Esophagus squamous epithelium (tissue), 5 donors: ENCODE measurements at regions not wholly inside any gene's neighbourhood (a gene's known extent, or its start where the extent isn't known, plus 50 kb on each side); places are given as distances from the start of the nearest gene placed in this dataset.

ENCODE experiments used
- DNase-seq: peaks from one replicate; lab custom pipeline; 2025; lab: John Stamatoyannopoulos, UW
- H3K27ac ChIP-seq, 4 donors: fragments of 200-600 bp; sonication (generic); one replicate each; pipeline ENCODE4 v1.5.1; 2016 to 2019; ENCODE audit warnings: mild to moderate bottlenecking in 1 of 4
- H3K27me3 ChIP-seq, 4 donors: fragments of 200-600 bp; sonication (generic); 1 replicate in 3 of 4; 2 replicates in 1 of 4; pipeline versions ENCODE4 v1.5.1 to v1.6.0; 2017 to 2021; ENCODE audit warnings: antibody characterized with exemption in 1 of 4
- H3K36me3 ChIP-seq, 3 donors: fragments of 200-600 bp; sonication (generic); one replicate each; pipeline ENCODE4 v1.5.1; 2016 to 2019
- H3K4me1 ChIP-seq, 3 donors: fragments of 200-600 bp; sonication (generic); one replicate each; pipeline ENCODE4 v1.5.1; 2017 to 2019
- H3K4me3 ChIP-seq, 4 donors: fragments of 200-600 bp; sonication (generic); 1 replicate in 3 of 4; 2 replicates in 1 of 4; pipeline ENCODE4 v1.5.1; 2016 to 2019; ENCODE audit warnings: mild to moderate bottlenecking in 2 of 4, moderate library complexity in 1 of 4
- H3K9me3 ChIP-seq, 3 donors: fragments of 200-600 bp; sonication (generic); one replicate each; pipeline ENCODE4 v1.5.1; 2016 to 2019
- POLR2A ChIP-seq, 4 donors: fragments of 450-650 bp; IDR thresholded peaks; one replicate each; pipeline ENCODE4 v1.6.1; 2017; ENCODE audit warnings: antibody characterized with exemption in 4 of 4, mild to moderate bottlenecking in 4 of 4, moderate library complexity in 3 of 4
- WGBS, 2 donors: methylation state at CpG; one replicate each; pipeline ENCODE4 v1.1.5; 2018; 5-methylcytosine and 5-hydroxymethylcytosine counted together
- intact Hi-C: fragments of 100-400 bp; cut with DNase I; formaldehyde crosslinking; loops from one replicate; pipeline ENCODE4 v1.15.0; 2022
- TF ChIP-seq, protein P1 (sequence below), 6 experiments: fragments of 450-650 bp in 4 of 6; fragments of 200-600 bp in 2 of 6; sonication (generic) in 2 of 6; IDR thresholded peaks; one replicate each; pipeline ENCODE4 v1.5.1; 2016 to 2019; ENCODE audit warnings: antibody characterized with exemption in 6 of 6, mild to moderate bottlenecking in 4 of 6, moderate library complexity in 4 of 6
- donor health status: DM: yes; HTN: yes; CAD: no.

DNA sequence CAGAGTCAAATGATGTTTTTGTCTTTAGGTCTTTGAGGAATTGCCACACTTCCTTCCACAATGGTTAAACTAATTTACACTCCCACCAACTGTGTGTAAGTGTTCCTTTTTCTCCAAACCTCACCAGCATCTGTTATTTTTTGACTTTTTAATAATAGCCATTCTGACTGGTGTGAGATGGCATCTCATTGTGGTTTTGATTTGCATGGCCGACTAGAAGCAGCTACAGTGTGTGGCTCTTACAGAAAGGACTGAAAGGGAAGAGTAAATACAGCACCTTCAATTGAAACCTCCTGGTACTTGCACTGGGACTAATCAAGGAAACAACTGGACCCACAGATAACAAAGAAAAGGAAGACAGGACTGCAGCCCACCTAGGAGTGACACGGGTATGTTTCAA lies 668.0 kb upstream of the RGS18 start:
- intact Hi-C loops = no loop called here
- Histone ChIP-seq H3K4me1 (no peaks in the 10 kb centered on the region), H3K36me3 (no peaks in the 10 kb centered on the region), H3K4me3 (no peak overlapping the region), H3K9me3 (no peaks in the 10 kb centered on the region), H3K27me3 (no peaks in the 10 kb centered on the region), H3K27ac (no peak overlapping the region)
- TF ChIP-seq, protein P1, sequence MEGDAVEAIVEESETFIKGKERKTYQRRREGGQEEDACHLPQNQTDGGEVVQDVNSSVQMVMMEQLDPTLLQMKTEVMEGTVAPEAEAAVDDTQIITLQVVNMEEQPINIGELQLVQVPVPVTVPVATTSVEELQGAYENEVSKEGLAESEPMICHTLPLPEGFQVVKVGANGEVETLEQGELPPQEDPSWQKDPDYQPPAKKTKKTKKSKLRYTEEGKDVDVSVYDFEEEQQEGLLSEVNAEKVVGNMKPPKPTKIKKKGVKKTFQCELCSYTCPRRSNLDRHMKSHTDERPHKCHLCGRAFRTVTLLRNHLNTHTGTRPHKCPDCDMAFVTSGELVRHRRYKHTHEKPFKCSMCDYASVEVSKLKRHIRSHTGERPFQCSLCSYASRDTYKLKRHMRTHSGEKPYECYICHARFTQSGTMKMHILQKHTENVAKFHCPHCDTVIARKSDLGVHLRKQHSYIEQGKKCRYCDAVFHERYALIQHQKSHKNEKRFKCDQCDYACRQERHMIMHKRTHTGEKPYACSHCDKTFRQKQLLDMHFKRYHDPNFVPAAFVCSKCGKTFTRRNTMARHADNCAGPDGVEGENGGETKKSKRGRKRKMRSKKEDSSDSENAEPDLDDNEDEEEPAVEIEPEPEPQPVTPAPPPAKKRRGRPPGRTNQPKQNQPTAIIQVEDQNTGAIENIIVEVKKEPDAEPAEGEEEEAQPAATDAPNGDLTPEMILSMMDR (IDR thresholded peaks at IDR 0.05) = no peak
- TF ChIP-seq POLR2A (IDR thresholded peaks at IDR 0.05) = no peak
- no peak for DNase-seq
- 36 to 58% methylated on average over 1 to 2 of the region's 2 CpGs for WGBS, 2 donors

DNA sequence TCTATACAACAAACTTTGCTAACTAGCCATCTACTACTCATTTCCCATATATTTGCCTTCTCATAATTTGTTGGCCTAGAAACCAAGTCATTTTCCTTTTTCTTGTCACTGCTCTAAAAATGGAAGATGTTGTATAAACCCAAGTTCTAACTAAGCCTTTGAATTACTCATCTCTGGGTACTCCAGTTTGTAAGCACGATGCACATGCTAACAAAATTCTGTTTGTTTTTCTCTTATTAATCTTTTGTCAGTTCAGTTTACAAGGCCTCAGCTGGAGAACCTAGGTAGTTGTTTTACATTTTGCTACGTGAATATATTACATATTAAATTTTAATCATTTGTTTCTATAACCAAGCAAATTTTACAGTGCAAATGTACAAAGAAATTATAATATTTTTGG lies 663.2 kb upstream of the RGS18 start:
- Histone ChIP-seq H3K9me3 (no peaks in the 10 kb centered on the region), H3K4me3 (no peak overlapping the region), H3K36me3 (no peaks in the 10 kb centered on the region), H3K27ac (no peak overlapping the region), H3K4me1 (no peaks in the 10 kb centered on the region), H3K27me3 (no peaks in the 10 kb centered on the region)
- intact Hi-C loops = no loop called here
- DNase-seq = no peak
- 46 to 51% methylated on average over 2 of the region's 2 CpGs for WGBS, 2 donors
- TF ChIP-seq, protein P1 (IDR thresholded peaks at IDR 0.05) = no peak
- TF ChIP-seq POLR2A (IDR thresholded peaks at IDR 0.05) = no peak

DNA sequence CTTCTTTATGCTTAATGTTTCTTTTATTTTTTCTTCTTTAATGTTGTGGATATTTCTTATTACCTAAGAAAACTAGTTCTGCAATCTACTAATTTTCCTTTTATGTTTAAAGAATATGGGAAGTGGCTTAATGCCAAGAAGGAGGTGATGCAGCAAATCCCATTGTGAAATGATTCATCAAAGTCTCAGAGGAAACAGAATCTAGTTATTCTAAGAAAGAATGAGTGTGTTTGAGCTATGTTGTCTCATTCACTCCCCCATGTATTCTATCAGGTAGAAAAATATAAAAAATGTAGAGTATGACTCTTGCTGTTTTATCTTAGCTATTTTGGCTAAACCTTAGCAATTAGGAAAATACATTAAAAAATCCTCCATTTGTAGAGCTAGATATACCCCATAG lies 659.9 kb upstream of the RGS18 start:
- H3K9me3 ChIP-seq = no peaks in the 10 kb centered on the region
- intact Hi-C loops = no loop called here
- H3K27me3 ChIP-seq = no peaks in the 10 kb centered on the region
- no peak for TF ChIP-seq POLR2A (IDR thresholded peaks at IDR 0.05)
- TF ChIP-seq, protein P1 (IDR thresholded peaks at IDR 0.05) = no peak
- H3K4me1 ChIP-seq = no peaks in the 10 kb centered on the region
- H3K27ac ChIP-seq = no peak overlapping the region
- no peak for DNase-seq
- no peaks in the 10 kb centered on the region for H3K36me3 ChIP-seq
- no peak overlapping the region for H3K4me3 ChIP-seq

DNA sequence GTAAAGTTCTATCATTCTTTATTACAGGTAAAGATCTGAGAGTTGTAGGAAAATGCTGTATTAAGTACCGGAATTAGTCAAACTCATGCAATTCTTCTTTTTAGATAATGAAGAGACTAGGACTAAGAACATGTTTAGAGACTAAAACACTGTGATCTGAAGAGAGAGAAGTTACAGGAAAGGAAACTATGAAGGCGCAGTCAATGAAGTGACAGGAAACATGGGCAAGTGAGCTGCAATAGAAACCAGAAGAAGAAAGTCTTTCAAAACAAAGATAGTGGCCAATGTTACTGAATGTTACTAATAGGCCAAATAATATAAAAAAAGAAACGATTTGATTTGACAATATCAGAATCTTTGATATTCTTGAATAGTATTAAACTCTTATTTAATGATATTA lies 659.4 kb upstream of the RGS18 start:
- Histone ChIP-seq H3K36me3 (no peaks in the 10 kb centered on the region), H3K4me1 (no peaks in the 10 kb centered on the region), H3K27ac (no peak overlapping the region), H3K27me3 (no peaks in the 10 kb centered on the region), H3K4me3 (no peak overlapping the region), H3K9me3 (no peaks in the 10 kb centered on the region)
- intact Hi-C loops = no loop called here
- 73 to 76% methylated on average over 3 of the region's 3 CpGs for WGBS, 2 donors
- no peak for DNase-seq
- TF ChIP-seq, protein P1 (IDR thresholded peaks at IDR 0.05) = no peak
- no peak for TF ChIP-seq POLR2A (IDR thresholded peaks at IDR 0.05)

DNA sequence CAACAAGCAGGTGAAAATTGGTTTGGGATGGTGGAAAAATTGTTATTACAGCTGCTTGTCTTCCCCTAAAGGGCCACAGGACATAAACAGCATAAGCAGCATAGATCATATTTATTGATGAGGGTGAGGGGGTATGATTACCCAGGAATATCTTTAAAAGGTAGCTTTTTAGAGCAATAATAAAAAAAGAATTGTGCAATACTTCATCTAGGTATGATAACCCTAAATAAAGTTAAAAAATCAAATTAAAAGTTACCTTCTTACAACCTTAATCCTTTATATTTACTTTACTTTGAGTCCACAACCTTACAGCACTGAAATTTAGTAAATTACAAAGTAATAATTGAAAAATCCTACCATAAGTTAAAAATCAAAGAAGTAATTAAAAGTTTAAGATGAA lies 653.3 kb upstream of the RGS18 start:
- Histone ChIP-seq H3K27ac (no peak overlapping the region), H3K4me1 (no peaks in the 10 kb centered on the region), H3K4me3 (no peak overlapping the region), H3K9me3 (no peaks in the 10 kb centered on the region), H3K36me3 (no peaks in the 10 kb centered on the region), H3K27me3 (no peaks in the 10 kb centered on the region)
- DNase-seq = no peak
- intact Hi-C loops = no loop called here
- no peak for TF ChIP-seq POLR2A (IDR thresholded peaks at IDR 0.05)
- TF ChIP-seq, protein P1 (IDR thresholded peaks at IDR 0.05) = no peak
